ENCODE measurements at regions not wholly inside any gene's neighbourhood (a gene's known extent, or its start where the extent isn't known, plus 50 kb on each side); places are given as distances from the start of the nearest gene placed in this dataset.

GRCh38 chr11:116360221-116360941 is 412.4 kb downstream of the BUD13 start:
- intact Hi-C loops (cut with DNase I): no loop called here
- no peaks in the 10 kb centered on the region for H3K9me3 ChIP-seq
- 56 to 64% methylated on average over 11 of the region's 11 CpGs for WGBS, 2 donors
- no peak for TF ChIP-seq POLR2A (IDR thresholded peaks at IDR 0.05)
- TF ChIP-seq CTCF (IDR thresholded peaks at IDR 0.05): no peak
- H3K27ac ChIP-seq: no peak overlapping the region
- no peaks in the 10 kb centered on the region for H3K36me3 ChIP-seq
- H3K27me3 ChIP-seq: peaks cover 0 to 33% (median 0%) of the 10 kb centered on the region in 4 donors
- no peaks in the 10 kb centered on the region for H3K4me1 ChIP-seq
- no peak overlapping the region for H3K4me3 ChIP-seq
- no peak for DNase-seq

- Histone ChIP-seq H3K27me3 (peaks cover 0 to 33% (median 0%) of the 10 kb centered on the region in 4 donors), H3K27ac (no peak overlapping the region), H3K4me1 (no peaks in the 10 kb centered on the region), H3K9me3 (no peaks in the 10 kb centered on the region), H3K4me3 (no peak overlapping the region), H3K36me3 (no peaks in the 10 kb centered on the region)
- intact Hi-C loops (cut with DNase I): no loop called here
- 48 to 49% methylated on average over 26 to 29 of the region's 37 CpGs for WGBS, 2 donors
- DNase-seq: no peak
- TF ChIP-seq POLR2A (IDR thresholded peaks at IDR 0.05): no peak
- peak in 3 of 6 experiments; percentile 28 to 55 (median 36) for TF ChIP-seq CTCF (IDR thresholded peaks at IDR 0.05)
Measured at GRCh38 chr11:116357784-116358544, 414.8 kb downstream of the BUD13 start.

- Histone ChIP-seq H3K9me3 (no peaks in the 10 kb centered on the region), H3K4me1 (no peaks in the 10 kb centered on the region), H3K4me3 (no peak overlapping the region), H3K27me3 (peaks cover 0 to 33% (median 0%) of the 10 kb centered on the region in 4 donors), H3K36me3 (no peaks in the 10 kb centered on the region), H3K27ac (no peak overlapping the region)
- DNase-seq: no peak
- intact Hi-C loops (cut with DNase I): no loop called here
- WGBS, 2 donors: 66 to 77% methylated on average over 5 to 7 of the region's 7 CpGs
- TF ChIP-seq CTCF (IDR thresholded peaks at IDR 0.05) (no peak), POLR2A (IDR thresholded peaks at IDR 0.05) (no peak)
Measured at GRCh38 chr11:116356451-116356850, 416.3 kb downstream of the BUD13 start.

GRCh38 chr11:116355104-116355503 is 417.7 kb downstream of the BUD13 start:
- WGBS, 2 donors: 71 to 87% methylated on average over 1 of the region's 1 CpG
- H3K4me1 ChIP-seq: no peaks in the 10 kb centered on the region
- no peak overlapping the region for H3K27ac ChIP-seq
- H3K4me3 ChIP-seq: no peak overlapping the region
- DNase-seq: no peak
- no peak for TF ChIP-seq POLR2A (IDR thresholded peaks at IDR 0.05)
- TF ChIP-seq CTCF (IDR thresholded peaks at IDR 0.05): no peak
- intact Hi-C loops (cut with DNase I): no loop called here
- no peaks in the 10 kb centered on the region for H3K36me3 ChIP-seq
- peaks cover 0 to 31% (median 0%) of the 10 kb centered on the region in 4 donors for H3K27me3 ChIP-seq
- no peaks in the 10 kb centered on the region for H3K9me3 ChIP-seq

GRCh38 chr11:116353589-116353988 is 419.2 kb downstream of the BUD13 start:
- TF ChIP-seq CTCF (IDR thresholded peaks at IDR 0.05): no peak
- TF ChIP-seq POLR2A (IDR thresholded peaks at IDR 0.05): no peak
- intact Hi-C loops (cut with DNase I): no loop called here
- no peak for DNase-seq
- H3K9me3 ChIP-seq: no peaks in the 10 kb centered on the region
- H3K27me3 ChIP-seq: peaks cover 0 to 25% (median 0%) of the 10 kb centered on the region in 4 donors
- H3K4me1 ChIP-seq: no peaks in the 10 kb centered on the region
- no peaks in the 10 kb centered on the region for H3K36me3 ChIP-seq
- 37 to 39% methylated on average over 3 to 4 of the region's 7 CpGs for WGBS, 2 donors
- no peak overlapping the region for H3K27ac ChIP-seq
- no peak overlapping the region for H3K4me3 ChIP-seq

Data from esophagus squamous epithelium (tissue), 5 donors.